Naive thymus-derived CD4-positive, alpha-beta T cell (primary cell): ENCODE measurements at regions not wholly inside any gene's neighbourhood (a gene's known extent, or its start where the extent isn't known, plus 50 kb on each side); places are given as distances from the start of the nearest gene placed in this dataset.

ENCODE experiments used
- ATAC-seq: fragments of 150-1000 bp; cut with Tn5 transposase; 2 replicates; pipeline ENCODE4 v1.10.0; 2021; ENCODE audit warnings: mild to moderate bottlenecking, moderate library complexity
- CTCF ChIA-PET: fragments of 350-600 bp; sonication (Branson Sonifier 250); formaldehyde crosslinking; loops from one replicate; lab custom pipeline; 2021; ENCODE audit warnings: antibody characterized with exemption; lab: Charles Lee
- POLR2A ChIA-PET: fragments of 350-600 bp; sonication (Branson Sonifier 250); formaldehyde crosslinking; loops from one replicate; lab custom pipeline; 2021; ENCODE audit warnings: antibody characterized with exemption, inconsistent platforms; lab: Charles Lee
- DNase-seq, 9 donors: peaks; one replicate each; pipeline versions ENCODE4 v3.0.0 to v3.0.0-alpha.2; 2020 to 2022; ENCODE audit warnings: mixed read lengths in 1 of 9
- H3K27ac ChIP-seq: one replicate; pipeline ENCODE4 v1.7.0; 2013; ENCODE audit warnings: mild to moderate bottlenecking, low read depth, low read length, moderate library complexity
- H3K27me3 ChIP-seq, 2 donors: one replicate each; pipeline ENCODE4 v1.7.0; 2013; ENCODE audit warnings: low read length in 2 of 2, mild to moderate bottlenecking in 2 of 2, moderate library complexity in 2 of 2; ENCODE audit not compliant: control insufficient read depth in 2 of 2, insufficient read depth in 2 of 2
- H3K36me3 ChIP-seq, 3 experiments: 1 replicate in 2 of 3; 2 replicates in 1 of 3; pipeline ENCODE4 v1.7.0; 2013; ENCODE audit warnings: low read length in 3 of 3, mild to moderate bottlenecking in 3 of 3, moderate library complexity in 1 of 3; ENCODE audit not compliant: insufficient read depth in 3 of 3, control insufficient read depth in 2 of 3
- H3K4me1 ChIP-seq, 2 donors: one replicate each; pipeline ENCODE4 v1.7.0; 2013; ENCODE audit warnings: low read length in 2 of 2, mild to moderate bottlenecking in 2 of 2, moderate library complexity in 1 of 2; ENCODE audit not compliant: control insufficient read depth in 2 of 2, insufficient read depth in 2 of 2
- H3K4me3 ChIP-seq: 2 replicates; pipeline ENCODE4 v1.7.0; 2013; ENCODE audit warnings: mild to moderate bottlenecking, low read length
- H3K9me3 ChIP-seq, 3 experiments: 1 replicate in 2 of 3; 2 replicates in 1 of 3; pipeline ENCODE4 v1.7.0; 2013; ENCODE audit warnings: low read length in 3 of 3; ENCODE audit not compliant: control insufficient read depth in 2 of 3
- H3K27ac Mint-ChIP-seq, 9 donors: one replicate each; pipeline ENCODE4 v1.8.0; 2020 to 2022; ENCODE audit warnings: mixed read lengths in 9 of 9, mild to moderate bottlenecking in 8 of 9, moderate library complexity in 5 of 9, inconsistent platforms in 2 of 9
- H3K27me3 Mint-ChIP-seq, 5 donors: one replicate each; pipeline ENCODE4 v1.8.0; 2021 to 2022; ENCODE audit warnings: mixed read lengths in 5 of 5, mild to moderate bottlenecking in 1 of 5
- H3K36me3 Mint-ChIP-seq, 5 donors: one replicate each; pipeline ENCODE4 v1.8.0; 2020 to 2022; ENCODE audit warnings: mixed read lengths in 5 of 5, mild to moderate bottlenecking in 3 of 5, inconsistent platforms in 1 of 5
- H3K4me1 Mint-ChIP-seq, 7 donors: one replicate each; pipeline ENCODE4 v1.8.0; 2020 to 2022; ENCODE audit warnings: mixed read lengths in 7 of 7, mild to moderate bottlenecking in 3 of 7, inconsistent platforms in 1 of 7
- H3K4me3 Mint-ChIP-seq, 10 donors: one replicate each; pipeline ENCODE4 v1.8.0; 2020 to 2022; ENCODE audit warnings: mild to moderate bottlenecking in 10 of 10, mixed read lengths in 10 of 10, moderate library complexity in 6 of 10, inconsistent platforms in 2 of 10
- H3K9me3 Mint-ChIP-seq, 11 donors: one replicate each; pipeline ENCODE4 v1.8.0; 2020 to 2022; ENCODE audit warnings: mixed read lengths in 11 of 11, mild to moderate bottlenecking in 4 of 11, inconsistent platforms in 1 of 11, moderate library complexity in 1 of 11
- intact Hi-C, 2 donors: fragments of 100-400 bp; cut with micrococcal nuclease; formaldehyde crosslinking; loops; one replicate each; pipeline ENCODE4 v1.15.1; 2023

DNA sequence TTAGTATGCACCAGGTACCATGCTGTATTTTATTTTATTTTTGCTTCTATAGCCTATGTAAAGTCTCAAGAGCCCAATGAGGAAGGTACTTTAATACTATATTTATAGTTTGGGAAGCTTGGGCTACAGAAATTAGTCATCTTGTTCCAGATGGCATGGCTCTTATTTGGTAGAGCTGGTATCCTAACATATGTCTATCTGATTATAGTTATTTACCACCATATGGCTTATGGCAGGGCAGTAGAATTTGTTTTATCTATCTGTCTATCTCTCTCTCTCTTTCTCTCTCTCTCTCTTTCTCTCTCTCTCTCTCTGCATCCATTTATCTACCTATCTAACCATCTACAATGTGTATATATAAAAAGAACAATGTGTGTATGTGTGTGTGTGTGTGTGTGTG is 1293.7 kb upstream of the SLC39A10 start:
- CTCF ChIA-PET, result no interaction called here

DNA sequence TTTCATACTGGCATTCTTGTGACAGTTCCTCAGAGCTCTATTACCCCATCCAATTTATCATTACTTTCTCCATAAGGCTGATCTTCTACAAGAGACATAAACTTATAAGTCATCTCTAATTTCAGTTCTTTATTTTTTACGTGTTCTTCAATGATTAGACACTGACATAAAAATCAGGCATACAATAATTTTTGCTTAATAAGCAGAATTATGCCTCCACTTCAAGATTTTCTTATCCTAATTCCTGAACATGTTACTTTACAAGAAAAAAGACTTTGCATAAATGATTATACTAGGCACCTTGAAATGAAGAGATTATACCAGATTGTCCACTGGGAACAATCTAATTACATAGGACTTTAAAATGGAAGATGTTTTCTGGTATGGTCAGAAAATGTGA is 1304.5 kb upstream of the SLC39A10 start:
- Histone ChIP-seq H3K27me3 (no peaks in the 10 kb centered on the region), H3K36me3 (no peaks in the 10 kb centered on the region), H3K4me3 (no peak overlapping the region), H3K4me1 (no peaks in the 10 kb centered on the region), H3K27ac (no peak overlapping the region), H3K9me3 (no peaks in the 10 kb centered on the region)
- Mint-ChIP-seq H3K27ac (no peak overlapping the region), H3K4me1 (no peaks in the 10 kb centered on the region), H3K27me3 (peaks cover 0 to 7% (median 0%) of the 10 kb centered on the region in 5 donors), H3K36me3 (no peaks in the 10 kb centered on the region), H3K4me3 (no peak overlapping the region), H3K9me3 (peaks cover 0 to 8% (median 0%) of the 10 kb centered on the region in 11 donors)
- ATAC-seq (no peak), DNase-seq (no peak)
- ChIA-PET POLR2A (no interaction called here), CTCF (no interaction called here)
- intact Hi-C loops, result no loop called here

More for the DNA sequence above, 1293.7 kb upstream of the SLC39A10 start:
- H3K9me3 ChIP-seq, result no peaks in the 10 kb centered on the region
- H3K27me3 ChIP-seq, result no peaks in the 10 kb centered on the region
- ATAC-seq (no peak), DNase-seq (no peak)
- no peaks in the 10 kb centered on the region for H3K4me1 Mint-ChIP-seq
- POLR2A ChIA-PET, result no interaction called here
- no peak overlapping the region for H3K27ac ChIP-seq
- H3K36me3 ChIP-seq, result no peaks in the 10 kb centered on the region
- H3K27me3 Mint-ChIP-seq, result no peaks in the 10 kb centered on the region
- no peak overlapping the region for H3K27ac Mint-ChIP-seq
- H3K4me3 ChIP-seq, result no peak overlapping the region
- H3K9me3 Mint-ChIP-seq, result peaks cover 0 to 14% (median 5%) of the 10 kb centered on the region in 11 donors
- H3K36me3 Mint-ChIP-seq, result no peaks in the 10 kb centered on the region
- H3K4me1 ChIP-seq, result no peaks in the 10 kb centered on the region
- H3K4me3 Mint-ChIP-seq, result no peak overlapping the region
- intact Hi-C loops, result no loop called here

DNA sequence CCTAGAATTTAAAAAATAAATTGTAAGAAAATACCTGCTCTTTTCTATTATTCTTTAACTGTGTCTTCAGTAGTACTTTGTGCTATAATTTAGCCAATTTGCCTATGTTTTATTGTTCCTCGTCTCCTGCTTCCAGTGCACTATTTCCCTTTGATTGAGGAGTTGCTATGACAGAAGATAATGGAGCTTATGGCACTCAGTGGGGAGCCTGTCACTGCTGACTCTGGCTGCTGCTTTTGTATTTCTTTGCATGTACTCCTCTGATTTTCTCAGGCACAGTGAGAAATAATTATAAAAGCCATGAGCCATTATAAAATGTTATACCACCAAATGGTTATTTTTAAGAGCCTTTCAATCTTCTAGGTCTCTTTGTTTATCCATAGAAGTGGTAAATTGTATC is 1310.8 kb upstream of the SLC39A10 start:
- no peak overlapping the region for H3K27ac ChIP-seq
- POLR2A ChIA-PET, result no interaction called here
- Mint-ChIP-seq H3K4me3 (no peak overlapping the region), H3K4me1 (no peaks in the 10 kb centered on the region), H3K27ac (no peak overlapping the region), H3K36me3 (no peaks in the 10 kb centered on the region), H3K9me3 (no peaks in the 10 kb centered on the region), H3K27me3 (no peaks in the 10 kb centered on the region)
- CTCF ChIA-PET, result no interaction called here
- H3K4me1 ChIP-seq, result no peaks in the 10 kb centered on the region
- H3K27me3 ChIP-seq, result no peaks in the 10 kb centered on the region
- intact Hi-C loops, result no loop called here
- H3K36me3 ChIP-seq, result no peaks in the 10 kb centered on the region
- no peak for ATAC-seq
- DNase-seq, result no peak
- no peak overlapping the region for H3K4me3 ChIP-seq
- no peaks in the 10 kb centered on the region for H3K9me3 ChIP-seq

DNA sequence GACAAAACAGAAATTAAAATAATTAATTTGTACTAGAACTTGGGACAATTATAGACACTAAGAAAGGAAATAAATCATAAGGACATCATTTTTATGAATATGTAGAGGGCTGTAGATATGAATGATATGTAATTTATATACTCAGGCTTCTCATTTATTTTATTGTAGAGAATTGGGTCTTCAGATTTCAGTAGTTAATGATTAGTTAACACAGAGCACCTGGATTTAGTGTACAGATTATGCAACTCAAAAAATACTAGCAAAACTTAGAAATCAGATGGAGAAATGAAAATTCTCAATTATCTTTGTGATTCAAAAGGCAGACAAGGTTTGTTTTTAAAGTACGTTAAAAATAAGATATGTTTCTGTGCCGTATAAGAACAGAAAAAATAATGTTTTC is 1311.7 kb upstream of the SLC39A10 start:
- Mint-ChIP-seq H3K27me3 (no peaks in the 10 kb centered on the region), H3K9me3 (no peaks in the 10 kb centered on the region), H3K27ac (no peak overlapping the region), H3K36me3 (no peaks in the 10 kb centered on the region), H3K4me3 (no peak overlapping the region), H3K4me1 (no peaks in the 10 kb centered on the region)
- no peak overlapping the region for H3K4me3 ChIP-seq
- no peaks in the 10 kb centered on the region for H3K27me3 ChIP-seq
- no peaks in the 10 kb centered on the region for H3K4me1 ChIP-seq
- no peak for DNase-seq
- ChIA-PET POLR2A (no interaction called here), CTCF (no interaction called here)
- intact Hi-C loops, result no loop called here
- ATAC-seq, result no peak
- H3K36me3 ChIP-seq, result no peaks in the 10 kb centered on the region
- H3K9me3 ChIP-seq, result no peaks in the 10 kb centered on the region
- no peak overlapping the region for H3K27ac ChIP-seq

DNA sequence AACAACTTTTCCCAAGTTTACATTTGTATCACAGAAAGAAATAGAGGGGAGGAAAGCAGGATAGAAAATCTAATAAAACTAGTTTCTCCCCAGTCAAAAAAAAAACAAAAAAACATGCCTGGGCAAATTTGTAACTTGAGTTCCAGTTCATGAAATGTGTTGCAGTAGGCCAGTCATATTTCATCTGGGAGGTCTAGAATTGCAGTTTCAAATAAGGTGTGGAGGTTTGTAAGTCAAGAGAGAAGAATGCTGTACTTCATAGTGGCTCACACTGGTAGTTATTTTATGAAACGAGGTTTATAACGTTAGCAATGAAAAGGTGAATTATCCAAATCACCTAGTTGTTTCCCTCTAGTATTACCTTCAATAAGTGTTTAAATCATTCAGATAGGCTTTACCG is 1313.9 kb upstream of the SLC39A10 start:
- POLR2A ChIA-PET, result interaction anchor here (0.7 kb wide), 1 partner anchor 30 kb away, joined by 3 read pairs; no protein-coding TSS in a partner anchor
- no peak overlapping the region for H3K4me3 Mint-ChIP-seq
- CTCF ChIA-PET, result no interaction called here

DNA sequence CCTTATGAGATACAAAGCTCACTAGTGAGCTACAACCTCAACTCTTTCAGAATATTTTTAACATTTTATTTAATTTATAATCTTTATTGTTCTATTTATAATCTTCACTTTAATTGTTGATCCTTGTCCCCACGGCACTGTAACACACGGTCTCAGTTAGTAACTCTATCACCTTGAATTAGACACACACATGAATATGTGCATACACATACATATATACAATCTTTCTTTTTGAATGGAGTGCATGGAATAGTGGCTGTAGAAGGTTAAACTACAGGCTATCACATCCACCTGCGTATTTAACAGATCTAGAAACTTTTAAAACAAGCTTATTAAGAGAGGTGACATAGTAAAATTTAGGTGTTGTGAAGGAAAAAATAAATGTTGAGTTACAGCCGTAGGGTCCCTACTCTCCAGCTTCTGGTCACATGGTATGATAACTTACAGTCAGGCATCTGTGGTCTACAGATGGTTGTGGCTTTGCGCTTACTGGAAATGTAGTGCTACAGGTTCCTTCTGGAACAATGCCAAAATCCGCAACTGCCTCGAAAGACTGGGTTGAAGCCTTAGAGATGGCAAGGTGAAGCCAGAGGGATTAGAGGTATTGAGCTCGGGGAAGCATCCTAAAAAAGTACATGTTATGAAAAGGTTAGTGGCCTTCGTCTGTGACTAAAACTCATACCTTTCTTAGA is 1324.1 kb upstream of the SLC39A10 start:
- no peak for ATAC-seq
- Mint-ChIP-seq H3K27ac (no peak overlapping the region), H3K4me3 (no peak overlapping the region), H3K27me3 (peaks cover 0 to 4% (median 0%) of the 10 kb centered on the region in 5 donors), H3K4me1 (no peaks in the 10 kb centered on the region), H3K36me3 (no peaks in the 10 kb centered on the region), H3K9me3 (no peaks in the 10 kb centered on the region)
- Histone ChIP-seq H3K27me3 (no peaks in the 10 kb centered on the region), H3K9me3 (no peaks in the 10 kb centered on the region), H3K27ac (no peak overlapping the region), H3K4me3 (no peak overlapping the region), H3K36me3 (no peaks in the 10 kb centered on the region), H3K4me1 (no peaks in the 10 kb centered on the region)
- ChIA-PET CTCF (no interaction called here), POLR2A (no interaction called here)
- DNase-seq, result no peak
- intact Hi-C loops, result no loop called here

More for the DNA sequence above, 1313.9 kb upstream of the SLC39A10 start:
- ATAC-seq (no peak), DNase-seq (no peak)
- Mint-ChIP-seq H3K36me3 (no peaks in the 10 kb centered on the region), H3K27ac (no peak overlapping the region), H3K9me3 (peaks cover 0 to 4% (median 0%) of the 10 kb centered on the region in 11 donors), H3K27me3 (no peaks in the 10 kb centered on the region), H3K4me1 (no peaks in the 10 kb centered on the region)
- H3K4me1 ChIP-seq, result no peaks in the 10 kb centered on the region
- no peaks in the 10 kb centered on the region for H3K9me3 ChIP-seq
- no peaks in the 10 kb centered on the region for H3K27me3 ChIP-seq
- no peak overlapping the region for H3K4me3 ChIP-seq
- intact Hi-C loops, result no loop called here
- H3K36me3 ChIP-seq, result no peaks in the 10 kb centered on the region
- no peak overlapping the region for H3K27ac ChIP-seq

DNA sequence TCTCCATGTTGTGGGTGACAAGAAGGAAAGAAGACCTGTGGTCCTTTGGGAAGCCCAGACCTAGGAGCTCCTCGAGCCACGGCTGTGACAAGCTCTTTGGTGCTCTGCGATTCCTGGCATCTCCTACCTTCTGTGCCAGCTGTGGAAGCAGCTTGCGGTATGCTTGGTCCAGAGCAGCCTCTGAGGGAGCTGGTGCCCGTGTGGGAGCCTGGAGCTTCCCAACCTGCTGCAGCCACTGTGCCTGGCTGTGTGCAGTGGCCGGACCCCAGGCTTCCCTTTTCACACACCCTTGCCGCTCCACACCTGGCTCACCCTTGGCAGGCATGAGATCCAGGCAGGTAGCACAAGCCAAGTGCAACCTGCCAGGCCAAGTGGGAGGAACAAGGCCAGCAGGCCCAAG is 1328.6 kb upstream of the SLC39A10 start:
- Histone ChIP-seq H3K27ac (no peak overlapping the region), H3K4me1 (no peaks in the 10 kb centered on the region), H3K27me3 (no peaks in the 10 kb centered on the region), H3K4me3 (no peak overlapping the region), H3K9me3 (no peaks in the 10 kb centered on the region), H3K36me3 (no peaks in the 10 kb centered on the region)
- ChIA-PET POLR2A (no interaction called here), CTCF (no interaction called here)
- Mint-ChIP-seq H3K36me3 (no peaks in the 10 kb centered on the region), H3K27me3 (no peaks in the 10 kb centered on the region), H3K4me1 (no peaks in the 10 kb centered on the region), H3K4me3 (no peak overlapping the region), H3K9me3 (no peaks in the 10 kb centered on the region), H3K27ac (no peak overlapping the region)
- DNase-seq (no peak), ATAC-seq (no peak)
- intact Hi-C loops, result no loop called here
